ENCODE measurements at regions not wholly inside any gene's neighbourhood (a gene's known extent, or its start where the extent isn't known, plus 50 kb on each side); places are given as distances from the start of the nearest gene placed in this dataset.

- TF ChIP-seq CTCF (IDR thresholded peaks at IDR 0.05; ENCODE audit: low read depth, low read length, poor library complexity, severe bottlenecking) (no peak), EZH2phosphoT487 (IDR thresholded peaks at IDR 0.05; ENCODE audit: borderline replicate concordance, low read length) (no peak)
Observed at GRCh38 chr6:74785236-74785635, 420.6 kb downstream of the COL12A1 start.
